ENCODE measurements at regions not wholly inside any gene's neighbourhood (a gene's known extent, or its start where the extent isn't known, plus 50 kb on each side); places are given as distances from the start of the nearest gene placed in this dataset.

DNA sequence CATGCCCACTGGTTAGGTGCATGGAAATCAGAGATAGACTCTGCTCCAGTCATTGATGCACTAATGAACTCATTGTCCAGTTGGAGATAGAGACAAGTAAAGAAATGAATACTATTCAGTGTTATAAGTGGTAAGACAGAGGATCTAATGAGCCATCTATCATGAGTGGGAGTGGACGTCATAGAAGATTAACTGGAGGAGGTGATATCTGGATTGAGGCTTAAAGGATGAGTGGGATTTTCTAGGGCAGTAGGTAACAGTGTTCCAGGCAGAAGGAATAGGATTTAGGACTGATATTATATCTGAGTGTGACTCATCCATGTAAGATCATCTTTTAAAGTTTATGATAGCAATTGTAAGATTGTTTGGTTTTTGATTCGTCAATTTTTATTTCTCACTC, 152.2 kb upstream of the CSNK1A1L start:
- Histone ChIP-seq H3K4me1 (replicated peaks; ENCODE audit: insufficient read depth) (no peaks in the 10 kb centered on the region), H3K9me3 (ENCODE audit: insufficient read depth, low read depth) (0 out of 2 replicates have a peak, but pooled peaks cover 7% of the 10 kb centered on the region), H3K9me2 (ENCODE audit: insufficient read depth) (no peaks in the 10 kb centered on the region; the same call in 1 of the 2 replicates), H4K20me1 (ENCODE audit: insufficient read depth) (no peaks in the 10 kb centered on the region), H3K36me3 (ENCODE audit: low read depth) (no peaks in the 10 kb centered on the region), H3K79me2 (ENCODE audit: low read depth) (no peaks in the 10 kb centered on the region), H3K4me2 (no peak overlapping the region), H2AFZ (no peak overlapping the region), H3K4me3 (no peak overlapping the region), H3K27me3 (ENCODE audit: insufficient read depth, low read depth) (no peaks in the 10 kb centered on the region), H3F3A (ENCODE audit: insufficient read depth, low read depth) (no peaks in the 10 kb centered on the region), H3K27ac (no peak overlapping the region)
- no TSS peak for BruUV-seq (replicated peaks)
- POLR2A ChIA-PET (ENCODE audit: unreplicated experiment) = no interaction called here
- no peak for TF ChIP-seq EZH2 (IDR thresholded peaks at IDR 0.05; ENCODE audit: low read depth)
- TF ChIP-seq CTCF (conservative IDR thresholded peaks at IDR 0.05) = no peak
- no peak for DNase-seq
- CTCF ChIA-PET = no interaction called here
- intact Hi-C loops (cut with micrococcal nuclease; ENCODE audit: unreplicated experiment) = no loop called here

GRCh38 chr13:37257051-37257450, 151.6 kb upstream of the CSNK1A1L start:
- Histone ChIP-seq H3K27me3 (ENCODE audit: insufficient read depth, low read depth) (no peaks in the 10 kb centered on the region), H4K20me1 (ENCODE audit: insufficient read depth) (no peaks in the 10 kb centered on the region), H2AFZ (no peak overlapping the region), H3K4me3 (no peak overlapping the region), H3F3A (ENCODE audit: insufficient read depth, low read depth) (no peaks in the 10 kb centered on the region), H3K36me3 (ENCODE audit: low read depth) (no peaks in the 10 kb centered on the region), H3K4me2 (no peak overlapping the region), H3K4me1 (replicated peaks; ENCODE audit: insufficient read depth) (no peaks in the 10 kb centered on the region), H3K79me2 (ENCODE audit: low read depth) (no peaks in the 10 kb centered on the region), H3K9me2 (ENCODE audit: insufficient read depth) (no peaks in the 10 kb centered on the region; the same call in 1 of the 2 replicates), H3K27ac (no peak overlapping the region), H3K9me3 (ENCODE audit: insufficient read depth, low read depth) (0 out of 2 replicates have a peak, but pooled peaks cover 7% of the 10 kb centered on the region)
- no peak for TF ChIP-seq CTCF (conservative IDR thresholded peaks at IDR 0.05)
- no peak for TF ChIP-seq EZH2 (IDR thresholded peaks at IDR 0.05; ENCODE audit: low read depth)
- ChIA-PET POLR2A (ENCODE audit: unreplicated experiment) (no interaction called here), CTCF (no interaction called here)
- intact Hi-C loops (cut with micrococcal nuclease; ENCODE audit: unreplicated experiment) = no loop called here
- BruUV-seq (replicated peaks) = no TSS peak
- DNase-seq = no peak

DNA sequence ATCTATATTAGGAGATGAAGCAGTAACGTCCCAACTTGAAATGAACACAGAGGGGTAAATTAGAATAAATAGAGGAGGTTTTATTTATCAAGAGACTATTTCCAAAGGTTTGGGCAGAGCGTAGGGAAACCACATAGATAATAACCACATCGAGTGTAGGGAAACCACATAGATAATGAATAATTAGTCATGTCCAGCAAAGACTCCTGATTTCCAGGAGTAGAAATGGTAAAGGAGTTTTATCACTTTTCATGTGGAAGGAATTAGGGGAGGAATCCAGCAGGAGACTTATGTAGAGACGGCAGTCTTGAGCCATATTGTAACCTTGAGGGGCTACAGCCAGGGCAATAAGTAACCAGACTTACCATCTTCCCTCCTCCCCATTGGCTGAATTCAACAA, 136.3 kb upstream of the CSNK1A1L start:
- H3F3A ChIP-seq (ENCODE audit: insufficient read depth, low read depth) = no peaks in the 10 kb centered on the region
- H3K36me3 ChIP-seq (ENCODE audit: low read depth) = no peaks in the 10 kb centered on the region
- no peak overlapping the region for H3K4me2 ChIP-seq
- TF ChIP-seq CTCF (conservative IDR thresholded peaks at IDR 0.05) (no peak), EZH2 (IDR thresholded peaks at IDR 0.05; ENCODE audit: low read depth) (no peak)
- H3K4me3 ChIP-seq = no peak overlapping the region
- BruUV-seq (replicated peaks) = no TSS peak
- CTCF ChIA-PET = no interaction called here
- H3K4me1 ChIP-seq (replicated peaks; ENCODE audit: insufficient read depth) = no peaks in the 10 kb centered on the region
- no peaks in the 10 kb centered on the region for H3K27me3 ChIP-seq (ENCODE audit: insufficient read depth, low read depth)
- intact Hi-C loops (cut with micrococcal nuclease; ENCODE audit: unreplicated experiment) = no loop called here
- H3K79me2 ChIP-seq (ENCODE audit: low read depth) = no peaks in the 10 kb centered on the region
- POLR2A ChIA-PET (ENCODE audit: unreplicated experiment) = no interaction called here
- H3K9me2 ChIP-seq (ENCODE audit: insufficient read depth) = no peaks in the 10 kb centered on the region
- no peaks in the 10 kb centered on the region for H4K20me1 ChIP-seq (ENCODE audit: insufficient read depth)
- H3K27ac ChIP-seq = no peak overlapping the region
- H2AFZ ChIP-seq = no peak overlapping the region
- peaks cover 5% of the 10 kb centered on the region; the same call in 1 of the 2 replicates for H3K9me3 ChIP-seq (ENCODE audit: insufficient read depth, low read depth)
- DNase-seq = no peak
